Suprapubic skin (tissue), 4 donors: ENCODE measurements at regions not wholly inside any gene's neighbourhood (a gene's known extent, or its start where the extent isn't known, plus 50 kb on each side); places are given as distances from the start of the nearest gene placed in this dataset.

Source experiments
- CTCF ChIP-seq, 2 donors: fragments of 200-600 bp in 1 of 2; fragments of 450-650 bp in 1 of 2; sonication (generic) in 1 of 2; IDR thresholded peaks; one replicate each; pipeline ENCODE4 v1.5.1; 2016 to 2019; ENCODE audit warnings: antibody characterized with exemption in 2 of 2, mild to moderate bottlenecking in 1 of 2, moderate library complexity in 1 of 2
- EP300 ChIP-seq: sonication (generic); formaldehyde crosslinking; IDR thresholded peaks from one replicate; pipeline ENCODE4 v1.6.1; 2017; ENCODE audit warnings: antibody characterized with exemption
- POLR2A ChIP-seq, 2 donors: fragments of 450-650 bp; IDR thresholded peaks; one replicate each; pipeline ENCODE4 v1.6.1; 2017; ENCODE audit warnings: antibody characterized with exemption in 2 of 2, mild to moderate bottlenecking in 2 of 2, moderate library complexity in 2 of 2
- POLR2AphosphoS5 ChIP-seq, 3 donors: sonication (generic); formaldehyde crosslinking; IDR thresholded peaks; one replicate each; pipeline ENCODE4 v1.6.1; 2017; ENCODE audit warnings: antibody characterized with exemption in 3 of 3

DNA sequence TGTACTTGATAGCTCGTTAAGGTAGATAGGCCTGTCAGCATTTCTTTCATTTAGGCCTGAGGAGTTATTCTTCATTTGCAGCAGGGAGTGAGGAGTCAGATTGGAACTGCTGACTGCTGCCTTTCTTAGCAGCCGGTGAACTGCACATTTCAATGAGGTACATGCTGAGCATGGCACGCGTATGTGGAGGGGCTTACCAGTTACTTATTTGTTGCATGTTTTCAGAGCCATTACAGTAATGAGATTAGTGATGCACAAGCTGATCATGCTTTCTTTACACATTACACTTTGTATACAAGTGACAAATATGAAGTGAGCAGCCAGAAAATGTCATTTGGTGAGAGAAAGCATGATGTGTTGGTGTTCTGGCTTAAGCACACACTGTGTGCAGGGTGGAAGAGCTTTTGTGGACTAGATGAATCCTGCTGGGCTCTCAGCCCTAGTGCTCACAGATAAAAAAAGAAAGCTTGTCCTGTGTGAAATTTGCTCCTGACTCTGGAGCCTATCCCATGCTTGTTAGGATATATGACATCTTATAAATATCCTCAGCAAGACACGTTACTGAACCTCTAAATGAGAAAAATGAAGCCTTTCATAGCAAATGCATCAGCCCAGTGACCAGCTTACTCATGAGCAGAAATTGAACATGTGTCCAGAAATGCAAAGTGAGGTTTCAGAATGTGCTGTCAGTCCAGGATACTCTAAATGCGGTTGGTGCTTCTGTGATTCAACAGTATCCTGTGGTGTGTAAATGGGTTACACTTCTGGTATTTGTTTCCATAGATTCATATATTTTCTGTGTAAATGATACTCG is 574.7 kb upstream of the ADGRL2 start:
- TF ChIP-seq CTCF (IDR thresholded peaks at IDR 0.05), result no peak
- TF ChIP-seq POLR2AphosphoS5 (IDR thresholded peaks at IDR 0.05), result no peak
- no peak for TF ChIP-seq POLR2A (IDR thresholded peaks at IDR 0.05)
- no peak for TF ChIP-seq EP300
